Activated T-helper 17 cell treated with anti-CD3 and anti-CD28 coated beads, Interleukin-2, amount 50 U/mL, for 72 hours (primary cell): ENCODE measurements at regions not wholly inside any gene's neighbourhood (a gene's known extent, or its start where the extent isn't known, plus 50 kb on each side); places are given as distances from the start of the nearest gene placed in this dataset.
A peak's percentile ranks its signal among the peaks of the same experiment; 100 is the strongest.
"Not testable (repeated sequence)": the region's sequence is repeated elsewhere in the genome, so short reads cannot be mapped to it uniquely, and the experiment has no call there.

Source experiments
- ATAC-seq: fragments of 150-1000 bp; cut with Tn5 transposase; replicated peaks from 2 replicates; pipeline ENCODE4 v1.10.0; 2021; ENCODE audit warnings: mild to moderate bottlenecking, moderate library complexity
- H3K27ac Mint-ChIP-seq: one replicate; pipeline ENCODE4 v1.8.0; 2022; ENCODE audit warnings: mixed read lengths
- H3K27me3 Mint-ChIP-seq: one replicate; pipeline ENCODE4 v1.8.0; 2022; ENCODE audit warnings: mixed read lengths
- H3K36me3 Mint-ChIP-seq: one replicate; pipeline ENCODE4 v1.8.0; 2022; ENCODE audit warnings: low read depth, mild to moderate bottlenecking, mixed read lengths
- H3K4me1 Mint-ChIP-seq: one replicate; pipeline ENCODE4 v1.8.0; 2022; ENCODE audit warnings: mixed read lengths
- H3K4me3 Mint-ChIP-seq: one replicate; pipeline ENCODE4 v1.8.0; 2022; ENCODE audit warnings: mild to moderate bottlenecking, mixed read lengths
- H3K9me3 Mint-ChIP-seq: one replicate; pipeline ENCODE4 v1.8.0; 2022; ENCODE audit warnings: mixed read lengths

- Mint-ChIP-seq H3K27me3 (no peaks in the 10 kb centered on the region), H3K27ac (no peak overlapping the region), H3K9me3 (no peaks in the 10 kb centered on the region), H3K36me3 (no peaks in the 10 kb centered on the region), H3K4me3 (no peak overlapping the region), H3K4me1 (peaks cover 7% of the 10 kb centered on the region)
- ATAC-seq: peak; percentile 96
Observed at GRCh38 chr14:99995700-99996356, 69.4 kb upstream of the EVL start.

- ATAC-seq: no peak
- H3K4me3 Mint-ChIP-seq: no peak overlapping the region
- H3K27ac Mint-ChIP-seq: no peak overlapping the region
- no peaks in the 10 kb centered on the region for H3K27me3 Mint-ChIP-seq
- H3K4me1 Mint-ChIP-seq: peaks cover 7% of the 10 kb centered on the region
- no peaks in the 10 kb centered on the region for H3K9me3 Mint-ChIP-seq
- H3K36me3 Mint-ChIP-seq: no peaks in the 10 kb centered on the region
Observed at GRCh38 chr14:99996951-99997571, 68.2 kb upstream of the EVL start.

- H3K4me1 Mint-ChIP-seq: not testable (repeated sequence)
Observed at GRCh38 chr14:100000398-100000797, 64.8 kb upstream of the EVL start.

GRCh38 chr14:100004392-100004791 lies 60.8 kb upstream of the EVL start:
- H3K36me3 Mint-ChIP-seq: no peaks in the 10 kb centered on the region
- ATAC-seq: no peak
- H3K4me1 Mint-ChIP-seq: no peaks in the 10 kb centered on the region
- H3K27me3 Mint-ChIP-seq: no peaks in the 10 kb centered on the region
- H3K27ac Mint-ChIP-seq: no peak overlapping the region
- H3K9me3 Mint-ChIP-seq: no peaks in the 10 kb centered on the region
- H3K4me3 Mint-ChIP-seq: no peak overlapping the region

More at GRCh38 chr14:100000398-100000797, 64.8 kb upstream of the EVL start:
- H3K36me3 Mint-ChIP-seq, H3K4me3 Mint-ChIP-seq, H3K9me3 Mint-ChIP-seq, ATAC-seq, H3K27me3 Mint-ChIP-seq, H3K27ac Mint-ChIP-seq: not testable (repeated sequence)

- Mint-ChIP-seq H3K9me3 (no peaks in the 10 kb centered on the region), H3K27ac (no peak overlapping the region), H3K36me3 (no peaks in the 10 kb centered on the region), H3K4me3 (no peak overlapping the region), H3K27me3 (no peaks in the 10 kb centered on the region), H3K4me1 (peaks cover under 1% of the 10 kb centered on the region)
- no peak for ATAC-seq
Observed at GRCh38 chr14:100007254-100007653, 58.0 kb upstream of the EVL start.

- not testable (repeated sequence) for H3K4me3 Mint-ChIP-seq, H3K27ac Mint-ChIP-seq
Observed at GRCh38 chr14:100009802-100010201, 55.4 kb upstream of the EVL start.

GRCh38 chr14:100010679-100011078 lies 54.5 kb upstream of the EVL start:
- no peak overlapping the region for H3K27ac Mint-ChIP-seq
- H3K9me3 Mint-ChIP-seq: no peaks in the 10 kb centered on the region
- peaks cover 4% of the 10 kb centered on the region for H3K4me1 Mint-ChIP-seq
- no peaks in the 10 kb centered on the region for H3K27me3 Mint-ChIP-seq
- H3K36me3 Mint-ChIP-seq: no peaks in the 10 kb centered on the region
- ATAC-seq: no peak
- no peak overlapping the region for H3K4me3 Mint-ChIP-seq

More at GRCh38 chr14:100009802-100010201, 55.4 kb upstream of the EVL start:
- H3K27me3 Mint-ChIP-seq, H3K9me3 Mint-ChIP-seq, ATAC-seq, H3K36me3 Mint-ChIP-seq, H3K4me1 Mint-ChIP-seq: not testable (repeated sequence)

- no peak overlapping the region for H3K4me3 Mint-ChIP-seq
- no peaks in the 10 kb centered on the region for H3K9me3 Mint-ChIP-seq
- H3K4me1 Mint-ChIP-seq: peaks cover 4% of the 10 kb centered on the region
- no peak overlapping the region for H3K27ac Mint-ChIP-seq
- H3K27me3 Mint-ChIP-seq: no peaks in the 10 kb centered on the region
- ATAC-seq: no peak
- no peaks in the 10 kb centered on the region for H3K36me3 Mint-ChIP-seq
Observed at GRCh38 chr14:100011628-100012325, 53.4 kb upstream of the EVL start.

- no peak overlapping the region for H3K27ac Mint-ChIP-seq
- peak; percentile 21 for ATAC-seq
- H3K9me3 Mint-ChIP-seq: no peaks in the 10 kb centered on the region
- H3K4me1 Mint-ChIP-seq: peaks cover 4% of the 10 kb centered on the region
- no peaks in the 10 kb centered on the region for H3K27me3 Mint-ChIP-seq
- H3K4me3 Mint-ChIP-seq: no peak overlapping the region
- no peaks in the 10 kb centered on the region for H3K36me3 Mint-ChIP-seq
Observed at GRCh38 chr14:100012478-100013327, 52.5 kb upstream of the EVL start.

- Mint-ChIP-seq H3K27me3 (no peaks in the 10 kb centered on the region), H3K9me3 (no peaks in the 10 kb centered on the region), H3K27ac (no peak overlapping the region), H3K36me3 (no peaks in the 10 kb centered on the region), H3K4me3 (no peak overlapping the region), H3K4me1 (peaks cover 9% of the 10 kb centered on the region)
- no peak for ATAC-seq
Observed at GRCh38 chr14:100015251-100015655, 50.0 kb upstream of the EVL start.
